ENCODE measurements at regions not wholly inside any gene's neighbourhood (a gene's known extent, or its start where the extent isn't known, plus 50 kb on each side); places are given as distances from the start of the nearest gene placed in this dataset.

DNA sequence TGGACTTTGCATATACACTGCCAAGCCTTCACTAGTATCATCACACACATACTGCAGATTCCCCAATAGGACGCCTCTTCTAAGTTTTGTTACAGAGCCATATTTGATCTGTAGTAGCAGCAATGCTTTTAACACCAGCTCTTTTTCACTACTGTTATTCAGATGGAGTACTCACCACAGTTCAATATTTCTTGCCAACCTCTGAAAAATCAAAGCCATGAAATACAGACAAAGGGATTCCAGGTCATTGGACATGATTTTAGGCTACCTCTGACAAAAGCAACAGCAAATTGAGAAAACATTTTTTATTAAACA is 390.7 kb upstream of the ADGRL3 start:
- no peak for TF ChIP-seq POLR2A (IDR thresholded peaks at IDR 0.05)
- TF ChIP-seq, protein P1, sequence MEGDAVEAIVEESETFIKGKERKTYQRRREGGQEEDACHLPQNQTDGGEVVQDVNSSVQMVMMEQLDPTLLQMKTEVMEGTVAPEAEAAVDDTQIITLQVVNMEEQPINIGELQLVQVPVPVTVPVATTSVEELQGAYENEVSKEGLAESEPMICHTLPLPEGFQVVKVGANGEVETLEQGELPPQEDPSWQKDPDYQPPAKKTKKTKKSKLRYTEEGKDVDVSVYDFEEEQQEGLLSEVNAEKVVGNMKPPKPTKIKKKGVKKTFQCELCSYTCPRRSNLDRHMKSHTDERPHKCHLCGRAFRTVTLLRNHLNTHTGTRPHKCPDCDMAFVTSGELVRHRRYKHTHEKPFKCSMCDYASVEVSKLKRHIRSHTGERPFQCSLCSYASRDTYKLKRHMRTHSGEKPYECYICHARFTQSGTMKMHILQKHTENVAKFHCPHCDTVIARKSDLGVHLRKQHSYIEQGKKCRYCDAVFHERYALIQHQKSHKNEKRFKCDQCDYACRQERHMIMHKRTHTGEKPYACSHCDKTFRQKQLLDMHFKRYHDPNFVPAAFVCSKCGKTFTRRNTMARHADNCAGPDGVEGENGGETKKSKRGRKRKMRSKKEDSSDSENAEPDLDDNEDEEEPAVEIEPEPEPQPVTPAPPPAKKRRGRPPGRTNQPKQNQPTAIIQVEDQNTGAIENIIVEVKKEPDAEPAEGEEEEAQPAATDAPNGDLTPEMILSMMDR (IDR thresholded peaks at IDR 0.05): no peak
